ENCODE measurements at regions not wholly inside any gene's neighbourhood (a gene's known extent, or its start where the extent isn't known, plus 50 kb on each side); places are given as distances from the start of the nearest gene placed in this dataset.

- Histone ChIP-seq H3K4me3 (no peak overlapping the region), H3K9me3 (ENCODE audit: low read depth) (no peaks in the 10 kb centered on the region), H3K4me1 (ENCODE audit: insufficient read depth) (no peaks in the 10 kb centered on the region), H3K79me2 (no peaks in the 10 kb centered on the region), H3K36me3 (replicated peaks; ENCODE audit: insufficient read depth, low read depth) (no peaks in the 10 kb centered on the region), H3K4me2 (no peak overlapping the region), H3K27ac (no peak overlapping the region), H2AFZ (no peak overlapping the region), H3K9me2 (replicated peaks; ENCODE audit: insufficient read depth) (no peaks in the 10 kb centered on the region), H3K27me3 (no peaks in the 10 kb centered on the region), H4K20me1 (ENCODE audit: insufficient read depth, poor library complexity, severe bottlenecking) (no peaks in the 10 kb centered on the region)
- no peak for DNase-seq (ENCODE audit: low spot score)
- 28% methylated on average over 3 of the region's 3 CpGs for WGBS (ENCODE audit: low lambda C conversion rate, missing lambda C conversion rate)
- TF ChIP-seq EZH2phosphoT487 (IDR thresholded peaks at IDR 0.05; ENCODE audit: low read depth, severe bottlenecking, unreplicated experiment) = no peak
- TF ChIP-seq, protein P1, sequence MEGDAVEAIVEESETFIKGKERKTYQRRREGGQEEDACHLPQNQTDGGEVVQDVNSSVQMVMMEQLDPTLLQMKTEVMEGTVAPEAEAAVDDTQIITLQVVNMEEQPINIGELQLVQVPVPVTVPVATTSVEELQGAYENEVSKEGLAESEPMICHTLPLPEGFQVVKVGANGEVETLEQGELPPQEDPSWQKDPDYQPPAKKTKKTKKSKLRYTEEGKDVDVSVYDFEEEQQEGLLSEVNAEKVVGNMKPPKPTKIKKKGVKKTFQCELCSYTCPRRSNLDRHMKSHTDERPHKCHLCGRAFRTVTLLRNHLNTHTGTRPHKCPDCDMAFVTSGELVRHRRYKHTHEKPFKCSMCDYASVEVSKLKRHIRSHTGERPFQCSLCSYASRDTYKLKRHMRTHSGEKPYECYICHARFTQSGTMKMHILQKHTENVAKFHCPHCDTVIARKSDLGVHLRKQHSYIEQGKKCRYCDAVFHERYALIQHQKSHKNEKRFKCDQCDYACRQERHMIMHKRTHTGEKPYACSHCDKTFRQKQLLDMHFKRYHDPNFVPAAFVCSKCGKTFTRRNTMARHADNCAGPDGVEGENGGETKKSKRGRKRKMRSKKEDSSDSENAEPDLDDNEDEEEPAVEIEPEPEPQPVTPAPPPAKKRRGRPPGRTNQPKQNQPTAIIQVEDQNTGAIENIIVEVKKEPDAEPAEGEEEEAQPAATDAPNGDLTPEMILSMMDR (IDR thresholded peaks at IDR 0.05; ENCODE audit: poor library complexity) = no peak
- TF ChIP-seq EZH2 (IDR thresholded peaks at IDR 0.05; ENCODE audit: borderline replicate concordance) = no peak
Observed at GRCh38 chr2:138334323-138334722, 167.2 kb upstream of the SPOPL start.

DNA sequence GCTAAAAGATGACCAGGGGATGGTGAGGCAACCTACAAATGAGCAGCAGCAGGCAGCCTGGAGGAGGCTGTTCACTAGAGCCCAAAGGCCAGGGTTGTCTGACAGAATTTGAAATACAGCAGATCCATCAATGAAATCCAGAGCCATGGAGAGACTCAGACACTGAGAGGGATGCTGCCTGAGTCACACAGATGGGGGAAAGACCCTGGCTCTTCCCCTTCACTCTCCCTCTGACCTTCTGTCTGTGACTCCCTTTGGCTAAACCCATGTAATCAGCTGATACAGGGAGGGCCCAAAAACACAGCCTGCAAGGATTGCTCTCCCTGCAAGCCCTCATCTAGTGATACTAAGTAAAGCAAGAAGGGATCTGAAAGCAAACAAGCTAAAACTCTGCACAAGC, 166.5 kb upstream of the SPOPL start:
- Histone ChIP-seq H3K27me3 (no peaks in the 10 kb centered on the region), H3K4me1 (ENCODE audit: insufficient read depth) (no peaks in the 10 kb centered on the region), H3K9me3 (ENCODE audit: low read depth) (no peaks in the 10 kb centered on the region), H3K36me3 (replicated peaks; ENCODE audit: insufficient read depth, low read depth) (no peaks in the 10 kb centered on the region), H2AFZ (no peak overlapping the region), H3K9me2 (replicated peaks; ENCODE audit: insufficient read depth) (no peaks in the 10 kb centered on the region), H3K4me3 (no peak overlapping the region), H3K27ac (no peak overlapping the region), H3K4me2 (no peak overlapping the region), H3K79me2 (no peaks in the 10 kb centered on the region), H4K20me1 (ENCODE audit: insufficient read depth, poor library complexity, severe bottlenecking) (no peaks in the 10 kb centered on the region)
- DNase-seq (ENCODE audit: low spot score) = peak; percentile 5
- no peak for TF ChIP-seq EZH2 (IDR thresholded peaks at IDR 0.05; ENCODE audit: borderline replicate concordance)

DNA sequence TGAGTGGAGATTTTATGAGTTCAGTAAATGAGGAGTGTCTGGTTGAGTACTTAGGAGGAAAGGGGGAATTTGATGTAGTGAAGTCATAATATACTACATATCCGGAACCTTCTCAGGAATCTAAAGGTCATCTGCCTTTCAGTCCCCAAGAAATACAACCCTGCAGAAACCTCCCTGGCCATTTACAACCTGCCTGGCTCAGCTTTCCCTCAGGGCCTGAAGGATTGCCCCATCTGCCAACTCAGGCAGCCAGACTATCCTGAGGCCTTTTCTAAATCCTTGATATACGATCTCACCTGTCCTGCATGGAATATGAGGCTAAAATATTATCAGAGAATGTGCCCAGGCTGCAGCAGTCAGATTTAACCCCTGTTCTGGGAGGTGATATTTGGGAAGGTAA, 165.4 kb upstream of the SPOPL start:
- Histone ChIP-seq H3K27ac (no peak overlapping the region), H2AFZ (no peak overlapping the region)
- 83% methylated on average over 2 of the region's 2 CpGs for WGBS (ENCODE audit: low lambda C conversion rate, missing lambda C conversion rate)

GRCh38 chr2:138355244-138355643, 146.3 kb upstream of the SPOPL start:
- H3K79me2 ChIP-seq = no peaks in the 10 kb centered on the region
- H4K20me1 ChIP-seq (ENCODE audit: insufficient read depth, poor library complexity, severe bottlenecking) = no peaks in the 10 kb centered on the region
- H3K4me2 ChIP-seq = no peak overlapping the region
- WGBS (ENCODE audit: low lambda C conversion rate, missing lambda C conversion rate) = 94% methylated on average over 2 of the region's 2 CpGs
- H3K36me3 ChIP-seq (replicated peaks; ENCODE audit: insufficient read depth, low read depth) = no peaks in the 10 kb centered on the region
- H3K9me2 ChIP-seq (replicated peaks; ENCODE audit: insufficient read depth) = no peaks in the 10 kb centered on the region
- no peaks in the 10 kb centered on the region for H3K9me3 ChIP-seq (ENCODE audit: low read depth)
- H3K27ac ChIP-seq = no peak overlapping the region
- H3K4me3 ChIP-seq = no peak overlapping the region
- no peaks in the 10 kb centered on the region for H3K27me3 ChIP-seq
- no peak for DNase-seq (ENCODE audit: low spot score)
- H3K4me1 ChIP-seq (ENCODE audit: insufficient read depth) = peaks cover 3% of the 10 kb centered on the region
- TF ChIP-seq EZH2phosphoT487 (IDR thresholded peaks at IDR 0.05; ENCODE audit: low read depth, severe bottlenecking, unreplicated experiment) = no peak
- TF ChIP-seq, protein P1 (IDR thresholded peaks at IDR 0.05; ENCODE audit: poor library complexity) = no peak
- no peak for TF ChIP-seq EZH2 (IDR thresholded peaks at IDR 0.05; ENCODE audit: borderline replicate concordance)
- no peak overlapping the region for H2AFZ ChIP-seq

More for the DNA sequence above, 165.4 kb upstream of the SPOPL start:
- H3K9me3 ChIP-seq (ENCODE audit: low read depth) = no peaks in the 10 kb centered on the region
- H3K27me3 ChIP-seq = no peaks in the 10 kb centered on the region
- H3K9me2 ChIP-seq (replicated peaks; ENCODE audit: insufficient read depth) = no peaks in the 10 kb centered on the region
- no peak overlapping the region for H3K4me3 ChIP-seq
- DNase-seq (ENCODE audit: low spot score) = no peak
- no peaks in the 10 kb centered on the region for H3K36me3 ChIP-seq (replicated peaks; ENCODE audit: insufficient read depth, low read depth)
- H3K4me2 ChIP-seq = no peak overlapping the region
- no peaks in the 10 kb centered on the region for H3K4me1 ChIP-seq (ENCODE audit: insufficient read depth)
- TF ChIP-seq EZH2phosphoT487 (IDR thresholded peaks at IDR 0.05; ENCODE audit: low read depth, severe bottlenecking, unreplicated experiment) (no peak), EZH2 (IDR thresholded peaks at IDR 0.05; ENCODE audit: borderline replicate concordance) (no peak)
- TF ChIP-seq, protein P1 (IDR thresholded peaks at IDR 0.05; ENCODE audit: poor library complexity) = no peak
- H4K20me1 ChIP-seq (ENCODE audit: insufficient read depth, poor library complexity, severe bottlenecking) = no peaks in the 10 kb centered on the region
- no peaks in the 10 kb centered on the region for H3K79me2 ChIP-seq

Data from hepatocyte (in vitro differentiated cells).